H7 (cell line): ENCODE measurements at regions not wholly inside any gene's neighbourhood (a gene's known extent, or its start where the extent isn't known, plus 50 kb on each side); places are given as distances from the start of the nearest gene placed in this dataset.

Source experiments
- DNase-seq: peaks from one replicate; pipeline ENCODE4 v3.0.0; 2012
- H3K27me3 ChIP-seq: 2 replicates; pipeline ENCODE4 v1.6.0; 2011; ENCODE audit warnings: mild to moderate bottlenecking, low read length; ENCODE audit not compliant: control insufficient read depth, insufficient read depth
- H3K36me3 ChIP-seq: replicated peaks from 2 replicates; pipeline ENCODE4 v1.5.1; 2011; ENCODE audit warnings: low read length; ENCODE audit not compliant: control insufficient read depth, insufficient read depth
- H3K4me3 ChIP-seq: 2 replicates; pipeline ENCODE4 v1.5.1; 2011; ENCODE audit warnings: low read depth, mild to moderate bottlenecking, control low read depth, low read length, moderate library complexity; ENCODE audit not compliant: insufficient read depth

DNA sequence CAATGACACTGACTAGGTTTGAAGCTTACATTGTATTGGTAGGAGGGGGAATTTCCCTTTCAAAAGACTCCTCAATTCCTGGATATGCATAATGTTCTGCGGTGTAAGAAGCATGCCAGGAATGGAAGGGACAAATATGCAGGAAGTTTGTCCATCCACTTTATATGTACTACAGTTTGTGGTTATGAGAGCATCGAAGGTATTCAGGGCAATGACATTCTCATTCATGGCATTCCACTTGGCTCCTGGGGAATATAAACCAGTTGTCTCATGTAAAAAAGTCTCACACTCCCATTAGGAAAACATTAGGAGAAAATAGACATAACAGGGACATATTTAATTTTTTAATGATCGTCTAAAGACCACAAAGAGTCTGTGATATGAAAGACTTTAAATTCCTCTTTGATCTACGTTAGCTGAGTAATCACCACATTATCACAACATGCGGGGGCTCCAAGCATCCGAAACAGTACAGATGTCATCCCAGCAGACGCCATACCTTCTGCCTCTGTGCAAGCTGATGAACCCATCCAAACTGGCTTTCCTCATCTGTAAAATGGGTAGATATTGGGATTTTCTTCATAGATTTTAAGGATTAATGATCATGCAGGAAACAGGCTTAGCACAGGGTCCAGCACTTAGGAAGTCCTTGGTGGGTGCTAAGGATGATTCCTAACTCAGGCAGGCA is 675.3 kb downstream of the INHBA start:
- no peak for DNase-seq
- Histone ChIP-seq H3K27me3 (no peaks in the 10 kb centered on the region), H3K36me3 (no peaks in the 10 kb centered on the region), H3K4me3 (no peak overlapping the region)

GRCh38 chr7:41024126-41024525 is 678.8 kb downstream of the INHBA start:
- DNase-seq = no peak
- Histone ChIP-seq H3K27me3 (no peaks in the 10 kb centered on the region), H3K4me3 (no peak overlapping the region), H3K36me3 (no peaks in the 10 kb centered on the region)

- no peak for DNase-seq
- Histone ChIP-seq H3K36me3 (no peaks in the 10 kb centered on the region), H3K4me3 (no peak overlapping the region), H3K27me3 (no peaks in the 10 kb centered on the region)
Measured at GRCh38 chr7:41020056-41020455, 682.8 kb downstream of the INHBA start.

GRCh38 chr7:41013117-41013516 is 689.8 kb downstream of the INHBA start:
- Histone ChIP-seq H3K4me3 (no peak overlapping the region), H3K36me3 (no peaks in the 10 kb centered on the region), H3K27me3 (no peaks in the 10 kb centered on the region)
- no peak for DNase-seq

GRCh38 chr7:41012041-41012440 is 690.8 kb downstream of the INHBA start:
- H3K36me3 ChIP-seq = no peaks in the 10 kb centered on the region
- H3K4me3 ChIP-seq = no peak overlapping the region
- H3K27me3 ChIP-seq = no peaks in the 10 kb centered on the region
- no peak for DNase-seq

- no peaks in the 10 kb centered on the region for H3K36me3 ChIP-seq
- H3K27me3 ChIP-seq = no peaks in the 10 kb centered on the region
- H3K4me3 ChIP-seq = no peak overlapping the region
- DNase-seq = no peak
Measured at GRCh38 chr7:41010967-41011366, 691.9 kb downstream of the INHBA start.

DNA sequence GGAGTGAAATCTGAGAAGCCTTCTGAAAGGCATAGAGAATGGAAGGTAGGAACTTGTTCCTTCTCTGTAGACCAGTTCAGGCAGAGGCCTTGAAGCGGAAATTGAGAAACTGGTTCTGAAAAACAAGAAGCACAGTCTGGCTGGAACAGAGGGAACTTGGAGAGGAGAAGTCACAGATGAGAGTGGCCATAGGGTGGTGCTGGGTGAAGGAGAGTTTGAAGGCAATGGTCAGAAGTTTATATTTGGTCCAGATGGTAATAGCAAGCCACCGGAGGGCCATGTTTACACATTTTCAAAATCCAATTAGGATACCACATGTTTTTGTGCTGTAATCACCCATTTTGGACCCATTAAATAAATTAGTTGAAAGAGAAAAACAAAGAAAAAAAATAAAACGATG is 692.5 kb downstream of the INHBA start:
- Histone ChIP-seq H3K27me3 (no peaks in the 10 kb centered on the region), H3K4me3 (no peak overlapping the region), H3K36me3 (no peaks in the 10 kb centered on the region)
- DNase-seq = no peak

DNA sequence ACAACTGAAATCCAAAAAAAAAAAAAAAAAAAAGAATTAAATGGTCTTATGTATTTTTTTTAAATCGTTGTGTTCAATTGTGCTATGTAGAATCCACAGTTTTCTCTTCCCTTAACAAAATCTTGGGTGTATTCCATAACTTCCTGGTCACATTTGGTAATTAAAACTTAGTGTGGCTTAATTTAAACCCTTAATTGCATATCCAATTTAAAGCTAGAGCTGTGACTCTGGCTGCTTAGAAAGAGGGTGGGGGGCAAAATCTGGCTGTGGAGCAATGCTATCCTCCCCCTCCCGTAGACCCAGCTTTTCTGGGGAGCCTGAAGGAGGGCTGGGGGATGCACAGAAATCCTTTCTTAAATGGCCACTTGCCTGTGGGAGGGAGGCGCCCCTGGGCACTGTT is 695.1 kb downstream of the INHBA start:
- Histone ChIP-seq H3K4me3 (no peak overlapping the region), H3K36me3 (no peaks in the 10 kb centered on the region), H3K27me3 (no peaks in the 10 kb centered on the region)
- DNase-seq = no peak

GRCh38 chr7:41007351-41007751 is 695.5 kb downstream of the INHBA start:
- no peaks in the 10 kb centered on the region for H3K27me3 ChIP-seq
- DNase-seq = no peak
- H3K4me3 ChIP-seq = no peak overlapping the region

DNA sequence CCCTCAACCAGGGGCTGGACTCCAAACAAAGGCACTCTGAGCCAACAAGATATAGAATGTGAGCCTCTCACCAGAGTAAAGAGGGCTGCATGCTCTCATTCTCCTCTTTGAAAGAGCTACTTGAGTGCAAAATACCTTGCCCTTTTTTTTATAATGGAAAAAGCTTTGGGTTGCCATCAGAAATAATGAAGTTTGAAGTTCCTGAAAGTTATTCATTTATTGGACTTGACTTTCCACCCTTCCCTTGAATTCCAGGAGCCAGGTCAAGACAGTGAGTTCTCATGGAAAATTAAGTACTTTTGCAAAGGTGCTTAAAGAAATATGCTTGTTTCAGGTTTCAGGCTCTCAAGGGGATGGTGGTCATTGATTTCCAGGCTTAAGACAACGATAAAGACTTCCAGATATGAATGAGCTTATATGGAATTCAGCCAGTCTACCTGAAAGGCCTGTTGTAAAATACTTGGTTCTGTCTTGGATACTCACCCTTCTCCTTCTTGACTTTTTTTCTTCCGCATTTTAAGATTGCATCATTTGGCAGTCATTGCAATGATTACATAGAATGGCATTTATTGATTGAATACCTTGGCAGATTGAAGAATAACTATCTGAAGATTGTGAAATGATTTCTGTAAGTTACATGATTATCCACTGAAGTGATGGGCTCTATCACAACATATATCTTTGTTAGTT is 696.4 kb downstream of the INHBA start:
- DNase-seq = no peak
- H3K36me3 ChIP-seq = no peaks in the 10 kb centered on the region

More at GRCh38 chr7:41007351-41007751, 695.5 kb downstream of the INHBA start:
- no peaks in the 10 kb centered on the region for H3K36me3 ChIP-seq

DNA sequence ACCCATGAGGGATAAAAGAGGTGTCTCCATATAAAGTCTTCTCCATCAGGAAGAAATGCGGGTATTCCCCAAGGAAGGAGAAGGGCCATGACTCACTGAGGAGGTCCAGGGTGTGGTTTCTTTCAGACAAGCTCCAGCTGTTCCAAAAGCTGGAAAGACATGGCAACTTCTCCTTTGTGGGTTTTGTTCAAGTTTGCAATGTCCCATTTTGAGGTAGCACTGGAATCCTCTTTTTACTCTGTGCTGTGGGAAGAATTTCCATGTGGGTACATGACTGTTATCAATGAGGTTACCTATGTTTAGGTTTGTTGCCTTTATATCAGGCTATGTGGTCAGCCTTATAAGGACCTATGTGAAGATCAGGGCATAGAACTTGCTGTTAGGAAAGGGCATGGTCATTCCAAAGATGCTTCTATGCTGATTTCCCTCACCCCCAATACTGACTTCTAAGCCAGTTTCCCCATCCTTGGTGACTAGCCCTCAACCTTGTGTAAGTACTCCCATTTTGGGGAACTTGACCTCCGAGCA is 697.5 kb downstream of the INHBA start:
- Histone ChIP-seq H3K36me3 (no peaks in the 10 kb centered on the region), H3K4me3 (no peak overlapping the region), H3K27me3 (no peaks in the 10 kb centered on the region)
- no peak for DNase-seq

More for the DNA sequence above, 696.4 kb downstream of the INHBA start:
- Histone ChIP-seq H3K4me3 (no peak overlapping the region), H3K27me3 (no peaks in the 10 kb centered on the region)

DNA sequence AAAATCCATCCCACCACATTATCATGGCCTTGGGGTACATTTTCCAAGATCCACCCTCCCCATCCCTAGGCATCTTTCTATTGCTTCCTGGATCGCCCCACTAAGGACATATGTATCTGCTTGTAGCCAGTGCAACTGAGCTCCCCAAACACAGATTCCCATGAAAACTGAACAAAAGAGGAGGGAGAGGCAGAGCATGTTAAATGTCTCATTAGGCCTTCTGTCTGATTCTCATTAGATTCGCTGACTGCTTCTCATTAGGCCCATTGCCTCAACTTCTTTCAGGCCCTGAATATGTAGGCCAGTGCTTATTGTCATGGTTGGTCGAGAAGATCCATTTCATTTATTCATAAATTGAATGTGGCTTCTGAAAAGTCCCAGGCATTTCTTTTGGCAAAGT is 698.9 kb downstream of the INHBA start:
- no peak for DNase-seq
- no peaks in the 10 kb centered on the region for H3K27me3 ChIP-seq
- H3K36me3 ChIP-seq = no peaks in the 10 kb centered on the region
- H3K4me3 ChIP-seq = no peak overlapping the region

GRCh38 chr7:41003611-41003940 is 699.3 kb downstream of the INHBA start:
- Histone ChIP-seq H3K36me3 (no peaks in the 10 kb centered on the region), H3K4me3 (no peak overlapping the region)
- DNase-seq = no peak

DNA sequence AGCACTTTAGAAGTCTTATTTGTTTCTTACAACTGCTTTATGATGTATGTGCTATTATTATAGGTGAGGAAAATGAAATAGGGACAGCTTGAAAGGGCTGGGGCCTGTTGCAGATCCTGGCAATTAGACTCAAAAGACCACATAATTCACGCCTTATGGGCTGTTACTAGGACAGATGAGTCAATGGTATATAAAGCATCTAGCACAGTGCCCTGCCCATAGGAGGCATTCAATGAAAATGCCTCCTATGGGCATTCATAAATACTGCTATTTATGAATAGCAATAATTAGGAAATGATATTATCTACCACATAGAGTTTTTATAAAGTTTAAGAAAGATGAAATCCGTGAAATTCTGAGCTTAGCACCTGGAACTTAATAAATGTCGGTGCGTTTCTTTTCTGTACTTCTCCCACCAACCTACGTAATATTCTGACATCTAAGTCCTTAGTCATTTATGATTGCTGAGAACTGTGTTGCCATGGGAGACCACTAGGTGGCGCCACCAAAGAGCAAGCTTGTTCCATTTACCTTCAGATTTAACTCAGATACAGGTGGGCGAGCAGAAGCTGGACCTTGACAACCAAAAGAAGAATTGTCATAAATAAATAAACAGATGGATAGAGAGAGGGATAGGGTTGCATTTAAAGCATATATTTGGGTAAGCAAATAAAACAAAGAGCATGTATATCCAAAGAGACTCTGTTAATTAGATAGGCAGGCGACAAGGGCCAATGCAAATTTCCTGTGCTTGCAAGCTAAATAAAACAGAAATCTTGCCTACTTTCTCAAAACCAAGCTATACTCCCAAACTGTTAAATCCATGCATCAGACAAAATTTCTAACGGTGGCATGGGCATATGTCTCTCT is 699.9 kb downstream of the INHBA start:
- Histone ChIP-seq H3K36me3 (no peaks in the 10 kb centered on the region), H3K4me3 (no peak overlapping the region)
- peak; percentile 30 for DNase-seq

More at GRCh38 chr7:41003611-41003940, 699.3 kb downstream of the INHBA start:
- H3K27me3 ChIP-seq = no peaks in the 10 kb centered on the region

GRCh38 chr7:41000042-41000441 is 702.8 kb downstream of the INHBA start:
- no peak overlapping the region for H3K4me3 ChIP-seq
- no peaks in the 10 kb centered on the region for H3K36me3 ChIP-seq
- DNase-seq = no peak
- H3K27me3 ChIP-seq = no peaks in the 10 kb centered on the region

More for the DNA sequence above, 699.9 kb downstream of the INHBA start:
- H3K27me3 ChIP-seq = no peaks in the 10 kb centered on the region
